ENCODE measurements at regions not wholly inside any gene's neighbourhood (a gene's known extent, or its start where the extent isn't known, plus 50 kb on each side); places are given as distances from the start of the nearest gene placed in this dataset.

DNA sequence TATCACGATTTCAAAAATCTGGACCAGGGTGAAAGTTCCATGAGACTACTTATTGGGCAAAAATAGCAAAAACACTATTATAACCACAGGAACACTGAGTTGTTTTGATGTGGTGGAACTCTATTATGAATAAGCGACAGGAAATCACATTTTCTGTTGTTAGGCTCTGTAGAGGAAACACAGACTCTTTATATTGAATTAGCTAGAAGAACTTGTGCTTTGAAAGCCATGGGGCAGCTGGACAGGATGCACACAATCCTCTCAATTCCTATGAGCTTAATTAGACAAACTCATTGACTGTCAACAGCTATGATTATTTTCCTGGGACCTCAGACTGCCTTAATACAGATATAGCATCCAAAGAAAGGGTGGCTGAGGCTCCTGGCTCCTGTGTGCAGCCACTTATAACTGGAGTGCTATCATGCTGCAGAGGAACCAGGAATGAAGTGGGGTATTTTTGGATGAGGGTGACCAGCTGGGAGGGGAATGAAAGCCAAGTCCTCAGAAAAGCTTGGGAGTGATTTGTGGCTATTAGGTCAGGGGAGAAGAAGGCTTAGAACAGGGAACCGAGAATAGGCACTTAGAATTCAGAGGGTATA lies 657.3 kb downstream of the TYW1 start:
- TF ChIP-seq, protein P1, sequence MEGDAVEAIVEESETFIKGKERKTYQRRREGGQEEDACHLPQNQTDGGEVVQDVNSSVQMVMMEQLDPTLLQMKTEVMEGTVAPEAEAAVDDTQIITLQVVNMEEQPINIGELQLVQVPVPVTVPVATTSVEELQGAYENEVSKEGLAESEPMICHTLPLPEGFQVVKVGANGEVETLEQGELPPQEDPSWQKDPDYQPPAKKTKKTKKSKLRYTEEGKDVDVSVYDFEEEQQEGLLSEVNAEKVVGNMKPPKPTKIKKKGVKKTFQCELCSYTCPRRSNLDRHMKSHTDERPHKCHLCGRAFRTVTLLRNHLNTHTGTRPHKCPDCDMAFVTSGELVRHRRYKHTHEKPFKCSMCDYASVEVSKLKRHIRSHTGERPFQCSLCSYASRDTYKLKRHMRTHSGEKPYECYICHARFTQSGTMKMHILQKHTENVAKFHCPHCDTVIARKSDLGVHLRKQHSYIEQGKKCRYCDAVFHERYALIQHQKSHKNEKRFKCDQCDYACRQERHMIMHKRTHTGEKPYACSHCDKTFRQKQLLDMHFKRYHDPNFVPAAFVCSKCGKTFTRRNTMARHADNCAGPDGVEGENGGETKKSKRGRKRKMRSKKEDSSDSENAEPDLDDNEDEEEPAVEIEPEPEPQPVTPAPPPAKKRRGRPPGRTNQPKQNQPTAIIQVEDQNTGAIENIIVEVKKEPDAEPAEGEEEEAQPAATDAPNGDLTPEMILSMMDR (IDR thresholded peaks at IDR 0.05; ENCODE audit: insufficient read depth, low read depth, low read length): no peak
- no peak for TF ChIP-seq EZH2 (IDR thresholded peaks at IDR 0.05; ENCODE audit: insufficient read depth, low read length)

Measured in astrocyte (in vitro differentiated cells and primary cell).